ENCODE measurements at regions not wholly inside any gene's neighbourhood (a gene's known extent, or its start where the extent isn't known, plus 50 kb on each side); places are given as distances from the start of the nearest gene placed in this dataset.
"Not testable (repeated sequence)": the region's sequence is repeated elsewhere in the genome, so short reads cannot be mapped to it uniquely, and the experiment has no call there.

GRCh38 chr3:8315526-8315925 lies 186.1 kb upstream of the LMCD1 start:
- not testable (repeated sequence) for DNase-seq

- DNase-seq = no peak
Observed at GRCh38 chr3:8317661-8318649, 183.7 kb upstream of the LMCD1 start.

GRCh38 chr3:8319935-8320634 lies 181.5 kb upstream of the LMCD1 start:
- DNase-seq = no peak

- DNase-seq = no peak
Observed at GRCh38 chr3:8320711-8321458, 180.7 kb upstream of the LMCD1 start.

GRCh38 chr3:8324747-8325146 lies 176.9 kb upstream of the LMCD1 start:
- DNase-seq = no peak

- no peak for DNase-seq
Observed at GRCh38 chr3:8325306-8325705, 176.3 kb upstream of the LMCD1 start.

- not testable (repeated sequence) for DNase-seq
Observed at GRCh38 chr3:8325833-8326232, 175.8 kb upstream of the LMCD1 start.

GRCh38 chr3:8327739-8328138 lies 173.9 kb upstream of the LMCD1 start:
- DNase-seq = no peak

GRCh38 chr3:8328967-8329366 lies 172.7 kb upstream of the LMCD1 start:
- DNase-seq = no peak

- no peak for DNase-seq
Observed at GRCh38 chr3:8329598-8329997, 172.0 kb upstream of the LMCD1 start.

- DNase-seq = no peak
Observed at GRCh38 chr3:8336456-8336855, 165.2 kb upstream of the LMCD1 start.

- DNase-seq = no peak
Observed at GRCh38 chr3:8338424-8338823, 163.2 kb upstream of the LMCD1 start.

GRCh38 chr3:8341821-8342247 lies 159.8 kb upstream of the LMCD1 start:
- DNase-seq = no peak

- DNase-seq = no peak
Observed at GRCh38 chr3:8343058-8343457, 158.6 kb upstream of the LMCD1 start.

GRCh38 chr3:8345398-8345797 lies 156.2 kb upstream of the LMCD1 start:
- no peak for DNase-seq

GRCh38 chr3:8348076-8348475 lies 153.5 kb upstream of the LMCD1 start:
- no peak for DNase-seq

- DNase-seq = no peak
Observed at GRCh38 chr3:8352475-8352874, 149.1 kb upstream of the LMCD1 start.

GRCh38 chr3:8353364-8353763 lies 148.3 kb upstream of the LMCD1 start:
- no peak for DNase-seq

- no peak for DNase-seq
Observed at GRCh38 chr3:8355346-8355745, 146.3 kb upstream of the LMCD1 start.

- DNase-seq = not testable (repeated sequence)
Observed at GRCh38 chr3:8356066-8356465, 145.6 kb upstream of the LMCD1 start.

- DNase-seq = no peak
Observed at GRCh38 chr3:8357859-8358258, 143.8 kb upstream of the LMCD1 start.

GRCh38 chr3:8359133-8359532 lies 142.5 kb upstream of the LMCD1 start:
- no peak for DNase-seq

GRCh38 chr3:8363200-8363599 lies 138.4 kb upstream of the LMCD1 start:
- DNase-seq = no peak
